ENCODE measurements at regions not wholly inside any gene's neighbourhood (a gene's known extent, or its start where the extent isn't known, plus 50 kb on each side); places are given as distances from the start of the nearest gene placed in this dataset.

- DNase-seq (ENCODE audit: low spot score): no peak
These were observed 50.3 kb upstream of the NFE2L2 start for GRCh38 chr2:177314722-177315264.

GRCh38 chr2:177315364-177315763, 50.8 kb upstream of the NFE2L2 start:
- DNase-seq (ENCODE audit: low spot score): no peak

More at GRCh38 chr2:177314722-177315264, 50.3 kb upstream of the NFE2L2 start:
- TF ChIP-seq, protein P1, sequence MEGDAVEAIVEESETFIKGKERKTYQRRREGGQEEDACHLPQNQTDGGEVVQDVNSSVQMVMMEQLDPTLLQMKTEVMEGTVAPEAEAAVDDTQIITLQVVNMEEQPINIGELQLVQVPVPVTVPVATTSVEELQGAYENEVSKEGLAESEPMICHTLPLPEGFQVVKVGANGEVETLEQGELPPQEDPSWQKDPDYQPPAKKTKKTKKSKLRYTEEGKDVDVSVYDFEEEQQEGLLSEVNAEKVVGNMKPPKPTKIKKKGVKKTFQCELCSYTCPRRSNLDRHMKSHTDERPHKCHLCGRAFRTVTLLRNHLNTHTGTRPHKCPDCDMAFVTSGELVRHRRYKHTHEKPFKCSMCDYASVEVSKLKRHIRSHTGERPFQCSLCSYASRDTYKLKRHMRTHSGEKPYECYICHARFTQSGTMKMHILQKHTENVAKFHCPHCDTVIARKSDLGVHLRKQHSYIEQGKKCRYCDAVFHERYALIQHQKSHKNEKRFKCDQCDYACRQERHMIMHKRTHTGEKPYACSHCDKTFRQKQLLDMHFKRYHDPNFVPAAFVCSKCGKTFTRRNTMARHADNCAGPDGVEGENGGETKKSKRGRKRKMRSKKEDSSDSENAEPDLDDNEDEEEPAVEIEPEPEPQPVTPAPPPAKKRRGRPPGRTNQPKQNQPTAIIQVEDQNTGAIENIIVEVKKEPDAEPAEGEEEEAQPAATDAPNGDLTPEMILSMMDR (IDR thresholded peaks at IDR 0.05; ENCODE audit: extremely low read depth, missing control alignments): no peak

DNA sequence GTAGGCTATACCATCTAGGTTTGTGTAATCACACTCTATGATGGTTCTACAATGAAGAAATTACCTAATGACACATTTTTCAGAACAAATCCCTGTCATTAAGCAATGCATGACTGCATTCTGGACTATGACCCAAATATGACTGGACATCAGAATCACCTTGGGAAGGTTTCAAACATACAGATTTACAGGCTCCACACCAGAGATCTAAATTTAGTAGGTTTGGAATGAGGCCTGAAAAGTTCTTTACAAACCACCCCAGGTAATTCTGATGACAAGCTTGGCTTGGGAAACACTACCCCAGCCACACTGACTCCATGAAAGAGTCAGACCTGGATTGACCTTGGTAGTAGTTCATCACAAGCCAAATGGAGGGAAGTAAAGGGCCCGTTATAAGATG, 52.2 kb upstream of the NFE2L2 start:
- no peak for DNase-seq (ENCODE audit: low spot score)
- TF ChIP-seq, protein P1 (IDR thresholded peaks at IDR 0.05; ENCODE audit: extremely low read depth, missing control alignments): no peak

More at GRCh38 chr2:177315364-177315763, 50.8 kb upstream of the NFE2L2 start:
- TF ChIP-seq, protein P1 (IDR thresholded peaks at IDR 0.05; ENCODE audit: extremely low read depth, missing control alignments): no peak

DNA sequence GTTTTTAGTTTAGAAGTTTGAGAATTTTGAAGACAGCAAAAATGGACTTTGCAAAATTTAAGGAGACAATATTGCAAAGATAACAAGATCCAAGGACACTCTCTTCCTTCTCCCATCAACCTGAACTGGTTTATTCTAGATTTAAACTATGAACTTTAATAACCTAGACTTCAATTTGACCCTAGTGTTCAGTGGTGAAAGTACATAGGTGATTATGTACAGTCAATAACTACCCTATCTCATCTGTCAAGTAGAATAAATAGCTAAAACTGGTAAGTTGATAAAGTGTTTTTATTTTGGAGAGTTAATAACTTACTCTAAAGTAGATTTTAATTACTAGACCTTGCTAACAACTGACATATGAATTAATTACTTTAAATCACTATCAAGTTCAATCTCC, 52.9 kb upstream of the NFE2L2 start:
- TF ChIP-seq, protein P1 (IDR thresholded peaks at IDR 0.05; ENCODE audit: extremely low read depth, missing control alignments): no peak
- no peak for DNase-seq (ENCODE audit: low spot score)

DNA sequence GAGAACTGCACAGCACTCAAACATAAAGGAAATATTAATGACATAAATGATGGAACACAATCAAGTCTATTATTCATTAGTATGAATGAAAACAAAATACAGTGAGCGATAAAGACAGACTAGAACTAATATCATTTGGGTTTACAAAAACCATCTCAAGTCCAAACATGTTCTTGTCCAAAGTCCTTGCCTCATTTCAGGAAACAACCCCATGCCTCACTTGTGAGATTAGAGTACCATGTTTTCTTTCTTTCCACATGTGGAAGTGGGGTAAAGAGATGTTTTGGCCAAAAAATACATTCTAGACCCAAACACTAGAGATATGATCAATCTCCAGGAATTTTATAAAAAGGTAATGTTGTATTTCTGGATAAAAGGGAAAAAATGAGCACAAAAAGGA, 53.3 kb upstream of the NFE2L2 start:
- TF ChIP-seq, protein P1 (IDR thresholded peaks at IDR 0.05; ENCODE audit: extremely low read depth, missing control alignments): no peak

DNA sequence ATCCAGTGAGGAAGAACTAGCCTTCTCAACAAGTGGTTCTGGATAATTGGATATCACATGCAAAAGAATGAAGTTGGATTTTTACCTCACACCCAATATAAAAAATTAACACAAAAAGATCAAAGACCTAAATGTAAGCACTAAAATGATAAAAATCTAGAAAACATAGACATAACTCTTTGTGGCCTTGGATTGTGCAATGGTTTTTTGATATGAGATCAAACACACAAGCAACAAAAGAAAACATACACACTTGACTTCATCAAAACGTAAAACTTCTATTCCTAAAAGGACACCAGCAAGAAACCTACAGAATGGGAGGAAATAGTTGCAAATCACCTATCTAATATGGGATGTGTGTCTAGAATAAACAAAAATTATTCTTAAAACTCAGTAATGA, 54.1 kb upstream of the NFE2L2 start:
- TF ChIP-seq, protein P1 (IDR thresholded peaks at IDR 0.05; ENCODE audit: extremely low read depth, missing control alignments): no peak
- DNase-seq (ENCODE audit: low spot score): no peak

More for the DNA sequence above, 53.3 kb upstream of the NFE2L2 start:
- DNase-seq (ENCODE audit: low spot score): no peak

GRCh38 chr2:177320596-177320995, 56.1 kb upstream of the NFE2L2 start:
- DNase-seq (ENCODE audit: low spot score): no peak
- TF ChIP-seq, protein P1 (IDR thresholded peaks at IDR 0.05; ENCODE audit: extremely low read depth, missing control alignments): no peak
